RKO (cell line): ENCODE measurements at regions not wholly inside any gene's neighbourhood (a gene's known extent, or its start where the extent isn't known, plus 50 kb on each side); places are given as distances from the start of the nearest gene placed in this dataset.

Experiments
- DNase-seq: peaks from one replicate; pipeline ENCODE4 v3.0.0-alpha.2; 2016; ENCODE audit warnings: low spot score

- DNase-seq, result no peak
These were observed 163.6 kb upstream of the TMPO start for GRCh38 chr12:98351784-98352183.

- DNase-seq, result peak; percentile 72
These were observed 163.1 kb upstream of the TMPO start for GRCh38 chr12:98352218-98352811.

- DNase-seq, result no peak
These were observed 162.6 kb upstream of the TMPO start for GRCh38 chr12:98352835-98353234.

- DNase-seq, result no peak
These were observed 160.8 kb upstream of the TMPO start for GRCh38 chr12:98354520-98355035.

DNA sequence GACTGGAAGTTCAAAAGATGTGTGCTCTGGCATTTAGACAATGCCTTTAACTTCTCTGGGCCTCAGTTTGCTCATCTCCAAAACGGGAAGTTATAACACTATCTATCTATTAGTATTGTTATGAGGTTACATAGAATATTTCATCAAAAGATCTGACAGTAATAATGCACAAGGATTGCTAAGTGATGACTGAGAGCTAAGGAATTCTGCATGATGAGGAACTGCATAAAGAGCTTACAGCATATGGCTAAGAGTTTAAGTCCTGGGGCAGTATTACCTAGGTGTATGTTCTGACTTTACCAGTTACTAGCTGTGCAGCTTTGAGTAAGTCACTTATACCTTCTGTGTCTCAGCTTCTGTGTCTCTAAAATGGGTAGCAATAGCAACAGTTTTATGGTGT, 160.1 kb upstream of the TMPO start:
- peak; percentile 24 for DNase-seq

GRCh38 chr12:98355933-98356332, 159.5 kb upstream of the TMPO start:
- DNase-seq, result no peak

DNA sequence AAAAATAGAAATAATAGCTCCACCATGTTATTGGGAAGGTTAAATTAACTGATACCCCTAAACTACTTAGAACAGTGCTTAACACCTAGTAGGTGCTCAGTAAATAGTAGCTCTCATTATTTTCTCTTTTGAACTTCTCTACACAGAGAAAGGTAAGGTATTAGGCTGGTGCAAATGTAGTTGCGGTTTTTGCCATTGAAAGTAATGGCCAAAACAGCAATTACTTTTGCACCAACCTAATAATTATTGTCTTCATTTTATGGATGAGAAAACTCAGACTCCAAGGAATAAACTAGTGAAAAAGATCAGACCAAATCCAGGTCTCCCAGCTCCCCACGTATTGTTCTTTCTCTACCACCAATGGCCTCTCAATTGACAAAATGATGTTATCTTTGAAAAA, 157.2 kb upstream of the TMPO start:
- no peak for DNase-seq

DNA sequence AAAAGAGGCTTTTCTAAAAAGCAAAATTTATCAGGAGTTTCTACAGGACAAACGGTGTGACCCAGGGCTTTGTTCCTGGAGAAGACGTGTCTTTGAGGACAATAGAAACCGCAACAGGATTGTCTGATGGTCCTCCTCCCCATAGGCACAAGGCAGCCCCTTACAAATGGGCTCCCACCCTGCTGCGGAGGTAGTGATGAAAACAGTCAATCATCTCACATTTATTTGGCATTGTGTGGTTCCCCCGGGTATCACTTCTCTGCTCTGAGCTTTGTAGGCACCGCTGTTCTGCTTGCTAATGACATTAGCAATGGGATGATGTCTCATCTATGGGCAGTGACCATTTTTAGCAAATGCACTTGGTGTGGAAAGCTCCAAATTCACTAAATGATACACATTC, 155.5 kb upstream of the TMPO start:
- DNase-seq, result no peak

- no peak for DNase-seq
These were observed 155.0 kb upstream of the TMPO start for GRCh38 chr12:98360401-98360800.

- no peak for DNase-seq
These were observed 145.8 kb upstream of the TMPO start for GRCh38 chr12:98369581-98369980.

DNA sequence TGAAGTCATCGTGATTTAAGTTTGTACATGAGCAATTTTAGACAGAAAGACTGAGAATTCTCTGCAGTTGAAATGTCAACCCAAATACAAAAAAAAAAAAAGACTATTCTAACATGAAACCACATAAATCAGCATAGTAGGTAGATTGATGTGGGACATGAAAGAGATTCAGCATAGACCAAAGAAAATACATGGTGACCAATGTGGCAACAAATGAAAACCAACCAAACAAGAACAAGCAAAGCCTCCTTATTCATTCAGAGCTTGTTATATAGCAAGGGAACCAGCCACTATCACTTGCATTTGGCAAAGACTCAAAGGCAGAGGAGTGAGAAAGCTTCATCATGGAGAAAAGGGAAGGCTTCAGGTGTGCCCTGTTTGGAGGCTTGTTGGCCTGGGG, 144.4 kb upstream of the TMPO start:
- no peak for DNase-seq

GRCh38 chr12:98371419-98371818, 144.0 kb upstream of the TMPO start:
- no peak for DNase-seq

DNA sequence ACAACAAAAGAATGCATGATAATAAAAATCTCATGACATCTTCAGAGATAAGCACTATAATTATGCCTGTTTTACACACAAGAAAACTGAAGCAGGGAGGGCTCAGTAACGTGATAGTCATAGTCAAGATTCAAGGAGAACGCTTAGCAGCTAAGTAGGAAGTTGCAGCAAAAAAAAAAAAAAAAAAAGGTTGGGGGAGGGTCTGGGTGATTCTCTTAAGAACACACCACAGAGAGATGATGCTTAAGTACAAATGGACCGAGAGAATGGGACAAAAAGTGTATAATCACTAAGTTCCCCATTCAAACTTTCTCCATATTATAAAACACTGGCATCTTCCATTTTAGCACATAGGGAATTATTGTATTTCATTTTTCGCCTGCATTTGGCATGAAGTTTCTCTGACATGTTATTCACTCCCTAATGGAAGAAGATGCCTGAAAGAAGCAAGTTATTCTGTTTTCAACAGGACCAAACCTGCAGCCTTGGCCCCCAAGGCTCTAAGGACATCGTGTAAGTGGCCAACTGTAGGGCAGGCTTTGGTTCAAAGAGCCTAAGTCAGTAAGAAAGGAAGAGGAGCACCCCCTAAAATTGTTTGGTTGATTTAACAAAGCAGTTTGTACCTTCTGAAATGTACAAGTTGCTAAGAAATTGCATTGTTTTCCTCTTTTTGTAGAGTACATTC, 142.9 kb upstream of the TMPO start:
- no peak for DNase-seq

DNA sequence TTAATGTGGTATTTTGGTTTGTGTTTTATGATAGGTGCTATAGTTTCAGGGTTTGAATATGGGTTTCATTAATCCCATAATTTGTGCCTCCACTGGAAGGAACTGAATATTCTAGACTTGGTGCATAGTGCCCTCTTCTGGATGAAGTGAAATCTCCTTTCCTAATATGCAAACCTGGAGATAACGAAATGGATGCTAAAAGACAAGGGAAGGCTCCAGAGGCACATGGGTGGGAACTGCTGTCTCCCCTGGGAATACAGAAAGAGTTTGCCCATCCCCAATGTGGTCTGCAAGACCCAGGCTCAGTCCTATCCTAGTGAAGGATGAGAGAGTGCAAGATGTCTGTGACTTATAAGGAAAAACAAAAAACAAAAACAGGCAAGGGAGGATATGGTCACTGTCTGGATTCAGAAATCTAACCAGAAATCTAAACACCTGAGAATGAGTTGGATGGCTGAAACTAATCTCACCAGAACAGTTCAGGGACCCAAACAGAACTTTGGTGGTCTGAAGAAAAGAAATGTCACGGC, 142.3 kb upstream of the TMPO start:
- peak; percentile 50 for DNase-seq

GRCh38 chr12:98374007-98374406, 141.4 kb upstream of the TMPO start:
- no peak for DNase-seq

DNA sequence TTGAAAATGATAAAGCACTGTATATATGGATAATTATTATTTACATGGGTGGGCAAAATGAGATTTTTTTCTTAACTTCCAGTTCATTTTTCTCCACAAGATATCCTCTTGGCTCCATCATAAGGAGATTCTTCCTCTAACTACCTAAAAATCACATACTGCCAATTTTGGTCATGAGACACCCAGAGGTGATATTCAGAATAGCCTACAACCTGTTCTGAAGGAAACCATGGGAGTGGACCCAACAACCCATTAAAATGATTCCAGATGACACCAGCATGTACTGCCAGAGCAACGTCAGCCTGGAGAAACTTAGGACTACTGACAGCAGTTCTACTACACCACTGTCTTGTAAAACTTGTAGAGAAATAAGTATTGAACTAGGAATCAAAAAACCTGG, 136.3 kb upstream of the TMPO start:
- DNase-seq, result no peak

DNA sequence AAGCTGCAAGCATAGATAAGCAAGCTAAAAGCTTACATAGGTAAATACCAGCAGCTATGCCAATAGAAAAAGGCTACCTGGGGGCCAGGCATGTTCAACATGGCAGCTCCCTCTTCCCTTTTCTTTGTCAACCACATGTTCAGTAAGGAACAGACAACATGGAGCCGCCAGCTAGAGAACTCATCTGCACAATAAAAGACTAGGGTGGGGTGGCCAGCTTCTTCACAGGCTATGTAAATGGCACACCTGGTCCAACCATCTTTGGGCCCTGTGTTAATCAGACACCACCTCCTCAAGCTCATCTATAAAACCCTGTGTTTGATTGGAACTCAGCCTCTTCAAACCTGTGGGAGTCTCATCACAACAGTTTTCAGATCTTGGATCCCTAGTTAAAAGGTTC, 129.7 kb upstream of the TMPO start:
- no peak for DNase-seq

- DNase-seq, result no peak
These were observed 127.9 kb upstream of the TMPO start for GRCh38 chr12:98387444-98387843.

DNA sequence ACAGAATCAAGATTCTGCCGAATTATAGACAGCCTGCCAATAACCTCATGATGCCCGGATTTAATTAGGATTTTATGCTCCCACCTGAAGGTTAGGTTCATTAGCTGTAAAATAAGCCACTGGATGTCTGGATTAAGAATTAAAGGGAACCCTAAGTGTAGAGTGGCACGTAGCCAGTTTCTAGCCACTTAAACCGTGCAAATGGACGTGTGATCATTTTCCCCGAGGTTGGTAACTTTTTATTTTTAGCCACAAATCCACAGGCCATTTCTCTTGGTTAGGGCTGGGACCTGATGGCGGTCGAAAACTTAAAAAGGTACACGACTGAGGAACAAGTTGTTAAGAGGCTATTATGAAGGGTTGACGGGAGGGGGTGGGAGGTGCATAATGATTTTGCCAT, 127.3 kb upstream of the TMPO start:
- DNase-seq, result no peak

- DNase-seq, result no peak
These were observed 125.8 kb upstream of the TMPO start for GRCh38 chr12:98389593-98389992.

- DNase-seq, result peak; percentile 75
These were observed 117.9 kb upstream of the TMPO start for GRCh38 chr12:98397323-98398105.

DNA sequence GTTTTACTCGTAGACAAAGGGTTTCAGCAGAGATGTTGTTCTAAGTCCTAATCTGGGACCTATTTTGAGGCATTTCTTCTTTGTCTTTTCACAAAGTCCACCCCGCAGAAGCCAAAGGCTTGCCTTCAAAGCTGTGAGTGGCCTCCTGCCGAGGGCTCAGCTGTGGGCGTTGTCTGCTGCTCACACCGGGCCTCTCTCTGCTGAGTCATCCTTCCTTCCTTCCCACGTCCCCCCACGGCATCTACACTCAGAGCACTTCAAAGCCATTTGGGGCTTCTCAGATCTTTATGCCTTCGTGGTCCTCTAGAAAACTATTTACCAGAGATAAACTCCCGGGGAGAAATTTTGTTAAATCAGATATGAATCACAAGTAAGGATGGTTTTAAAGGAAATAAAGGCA, 115.9 kb upstream of the TMPO start:
- peak; percentile 56 for DNase-seq

DNA sequence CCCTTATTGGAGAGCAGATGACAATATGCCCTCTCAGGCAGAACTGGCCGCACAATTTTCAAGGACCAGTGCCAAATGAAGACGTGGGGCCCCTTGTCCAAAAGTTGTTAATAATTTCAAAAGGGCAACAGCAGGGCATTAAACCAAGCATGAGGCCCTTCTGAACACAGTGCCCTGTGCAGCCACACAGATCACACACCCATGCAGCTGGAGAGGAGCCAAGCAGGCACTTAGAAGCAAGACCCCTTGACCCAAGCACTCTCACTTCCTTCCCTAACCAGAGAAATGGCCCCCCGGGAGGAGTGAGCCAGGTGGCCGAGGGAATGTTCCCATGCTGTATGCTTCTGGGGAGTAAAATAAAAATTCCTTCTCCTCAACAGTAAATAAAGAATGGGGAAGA, 114.0 kb upstream of the TMPO start:
- DNase-seq, result no peak
